ENCODE measurements at regions not wholly inside any gene's neighbourhood (a gene's known extent, or its start where the extent isn't known, plus 50 kb on each side); places are given as distances from the start of the nearest gene placed in this dataset.

GRCh38 chr14:65231286-65231980 is 129.1 kb upstream of the MAX start (continued):
- TF ChIP-seq DR1 (CRISPR knock-in tag; IDR thresholded peaks at IDR 0.05) (no peak), IRF9 (CRISPR knock-in tag; IDR thresholded peaks at IDR 0.05; ENCODE audit: borderline replicate concordance) (no peak), PITX1 (CRISPR knock-in tag; IDR thresholded peaks at IDR 0.05) (no peak), AKAP8 (CRISPR knock-in tag; IDR thresholded peaks at IDR 0.05) (no peak), RXRB (CRISPR knock-in tag; IDR thresholded peaks at IDR 0.05; ENCODE audit: borderline replicate concordance) (0 out of 2 replicates have a peak, but pooled peaks have one; percentile 24), ZFYVE20 (CRISPR knock-in tag; IDR thresholded peaks at IDR 0.05; ENCODE audit: borderline replicate concordance, low read depth) (no peak), FOXA3 (CRISPR knock-in tag; IDR thresholded peaks at IDR 0.05) (peak; percentile 72), SOX6 (IDR thresholded peaks at IDR 0.05) (no peak), SOX6 (CRISPR knock-in tag; IDR thresholded peaks at IDR 0.05) (peak; percentile 23; the same call in 1 of the 2 replicates), ZNF44 (CRISPR knock-in tag; IDR thresholded peaks at IDR 0.05) (no peak), ZNF652 (CRISPR knock-in tag; IDR thresholded peaks at IDR 0.05; ENCODE audit: borderline replicate concordance, low read depth) (no peak), ZSCAN20 (CRISPR knock-in tag; IDR thresholded peaks at IDR 0.05; ENCODE audit: borderline replicate concordance) (no peak), KDM2A (CRISPR knock-in tag; IDR thresholded peaks at IDR 0.05; ENCODE audit: borderline replicate concordance, low read depth) (no peak), ZNF317 (CRISPR knock-in tag; IDR thresholded peaks at IDR 0.05) (no peak), ZMYM4 (CRISPR knock-in tag; IDR thresholded peaks at IDR 0.05) (0 out of 2 replicates have a peak, but pooled peaks have one; percentile 17), ATF4 (CRISPR knock-in tag; IDR thresholded peaks at IDR 0.05) (no peak), KAT7 (CRISPR knock-in tag; IDR thresholded peaks at IDR 0.05; ENCODE audit: borderline replicate concordance) (no peak), ZNF576 (CRISPR knock-in tag; IDR thresholded peaks at IDR 0.05) (no peak), ERF (CRISPR knock-in tag; IDR thresholded peaks at IDR 0.05) (no peak), BRCA1 (CRISPR knock-in tag; IDR thresholded peaks at IDR 0.05) (no peak), ZNF207 (IDR thresholded peaks at IDR 0.05; ENCODE audit: borderline replicate concordance) (no peak), ZNF12 (CRISPR knock-in tag; IDR thresholded peaks at IDR 0.05) (0 out of 2 replicates have a peak, but pooled peaks have one; percentile 28), ZNF431 (CRISPR knock-in tag; IDR thresholded peaks at IDR 0.05; ENCODE audit: borderline replicate concordance, low read depth) (no peak), ZNF121 (CRISPR knock-in tag; IDR thresholded peaks at IDR 0.05) (no peak), HDAC1 (CRISPR knock-in tag; IDR thresholded peaks at IDR 0.05) (0 out of 2 replicates have a peak, but pooled peaks have one; percentile 19)
- TF ChIP-seq, protein P1, sequence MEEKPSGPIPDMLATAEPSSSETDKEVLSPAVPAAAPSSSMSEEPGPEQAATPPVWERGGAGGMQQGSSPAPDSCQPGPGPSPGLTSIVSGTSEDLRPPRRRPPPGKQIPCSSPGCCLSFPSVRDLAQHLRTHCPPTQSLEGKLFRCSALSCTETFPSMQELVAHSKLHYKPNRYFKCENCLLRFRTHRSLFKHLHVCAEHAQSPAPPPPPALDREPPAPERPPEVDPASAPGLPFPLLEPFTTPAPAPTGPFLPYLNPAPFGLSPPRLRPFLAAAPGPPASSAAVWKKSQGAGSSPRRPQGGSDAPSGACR (CRISPR knock-in tag; IDR thresholded peaks at IDR 0.05) = no peak
- TF ChIP-seq, protein P2, sequence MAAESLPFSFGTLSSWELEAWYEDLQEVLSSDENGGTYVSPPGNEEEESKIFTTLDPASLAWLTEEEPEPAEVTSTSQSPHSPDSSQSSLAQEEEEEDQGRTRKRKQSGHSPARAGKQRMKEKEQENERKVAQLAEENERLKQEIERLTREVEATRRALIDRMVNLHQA (CRISPR knock-in tag; IDR thresholded peaks at IDR 0.05) = no peak
- TF ChIP-seq, protein P3, sequence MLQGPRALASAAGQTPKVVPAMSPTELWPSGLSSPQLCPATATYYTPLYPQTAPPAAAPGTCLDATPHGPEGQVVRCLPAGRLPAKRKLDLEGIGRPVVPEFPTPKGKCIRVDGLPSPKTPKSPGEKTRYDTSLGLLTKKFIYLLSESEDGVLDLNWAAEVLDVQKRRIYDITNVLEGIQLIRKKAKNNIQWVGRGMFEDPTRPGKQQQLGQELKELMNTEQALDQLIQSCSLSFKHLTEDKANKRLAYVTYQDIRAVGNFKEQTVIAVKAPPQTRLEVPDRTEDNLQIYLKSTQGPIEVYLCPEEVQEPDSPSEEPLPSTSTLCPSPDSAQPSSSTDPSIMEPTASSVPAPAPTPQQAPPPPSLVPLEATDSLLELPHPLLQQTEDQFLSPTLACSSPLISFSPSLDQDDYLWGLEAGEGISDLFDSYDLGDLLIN (CRISPR knock-in tag; IDR thresholded peaks at IDR 0.05; ENCODE audit: borderline replicate concordance) = no peak
